HFFc6 (cell line): ENCODE measurements at regions not wholly inside any gene's neighbourhood (a gene's known extent, or its start where the extent isn't known, plus 50 kb on each side); places are given as distances from the start of the nearest gene placed in this dataset.

Experiments
- DNase-seq: peaks from one replicate; pipeline ENCODE4 v3.0.0-alpha.2; 2018
- H3K27ac Mint-ChIP-seq: 2 replicates; pipeline ENCODE4 v1.8.0; 2020; ENCODE audit warnings: mild to moderate bottlenecking, mixed read lengths
- H3K27me3 Mint-ChIP-seq: 2 replicates; pipeline ENCODE4 v1.8.0; 2021; ENCODE audit warnings: mild to moderate bottlenecking, moderate library complexity, mixed read lengths; ENCODE audit not compliant: insufficient read depth
- H3K36me3 Mint-ChIP-seq: 2 replicates; pipeline ENCODE4 v1.8.0; 2021; ENCODE audit warnings: low read depth, mixed read lengths
- H3K4me1 Mint-ChIP-seq: 2 replicates; pipeline ENCODE4 v1.8.0; 2020; ENCODE audit warnings: low read depth, mixed read lengths
- H3K4me3 Mint-ChIP-seq: 2 replicates; pipeline ENCODE4 v1.8.0; 2020; ENCODE audit warnings: mild to moderate bottlenecking, moderate library complexity, mixed read lengths
- H3K9me3 Mint-ChIP-seq: 2 replicates; pipeline ENCODE4 v1.8.0; 2020; ENCODE audit warnings: mild to moderate bottlenecking, mixed read lengths
- CTCF ChIP-seq: fragments of 200-600 bp; sonication (generic); IDR thresholded peaks from 2 replicates; pipeline ENCODE4 v1.5.0; 2021; ENCODE audit warnings: antibody characterized with exemption, mild to moderate bottlenecking

DNA sequence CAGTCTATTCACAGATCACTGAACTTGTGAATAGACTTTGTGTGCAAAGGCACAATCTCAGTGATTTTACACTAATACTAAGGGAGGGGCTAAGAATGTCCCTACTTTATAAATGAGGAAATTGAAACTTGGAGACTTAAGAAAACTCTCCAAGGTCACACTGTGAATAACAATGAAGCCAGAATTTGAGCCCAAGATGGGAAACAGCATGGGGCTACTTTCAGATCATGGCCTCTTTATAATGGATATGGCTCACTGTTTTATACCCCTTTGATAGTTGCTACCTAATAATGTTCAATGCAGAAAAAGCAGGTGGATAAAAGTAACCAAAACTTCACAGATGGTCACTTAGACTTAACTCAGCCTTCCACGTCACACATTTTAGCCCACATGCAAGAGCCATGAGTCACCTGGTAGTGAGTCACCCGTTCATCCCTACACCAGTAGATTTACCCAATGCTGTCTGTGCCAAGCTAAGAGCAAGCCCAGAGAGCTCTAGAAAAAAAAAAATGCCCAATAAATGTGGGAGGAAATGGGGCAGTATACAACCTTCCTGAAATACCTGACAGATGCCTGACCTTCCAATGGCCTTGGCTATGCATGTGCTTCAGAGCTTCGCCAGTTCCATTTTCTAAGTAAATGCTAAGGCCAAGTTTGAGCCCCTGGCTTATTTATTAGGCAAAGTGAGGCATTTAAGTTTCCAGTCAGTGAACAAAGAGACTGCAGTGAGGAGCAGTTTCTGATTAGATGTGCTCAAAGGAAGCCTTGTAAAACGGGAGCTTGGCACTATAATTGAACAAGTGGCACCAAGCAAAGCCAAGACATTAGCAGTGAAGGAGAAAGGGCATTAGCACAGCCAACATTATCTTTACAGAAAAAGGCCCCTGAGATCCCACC, 219.7 kb downstream of the TMEM114 start:
- peaks cover 32% of the 10 kb centered on the region for H3K9me3 Mint-ChIP-seq
- no peaks in the 10 kb centered on the region for H3K36me3 Mint-ChIP-seq
- H3K27ac Mint-ChIP-seq: no peak overlapping the region
- no peaks in the 10 kb centered on the region for H3K27me3 Mint-ChIP-seq
- DNase-seq: peak; percentile 4
- no peak overlapping the region for H3K4me3 Mint-ChIP-seq
- H3K4me1 Mint-ChIP-seq: no peaks in the 10 kb centered on the region; the same call in 1 of the 2 replicates
- TF ChIP-seq CTCF: no peak

GRCh38 chr16:8358937-8359336, 231.4 kb downstream of the TMEM114 start:
- no peak for DNase-seq
- H3K4me1 Mint-ChIP-seq: no peaks in the 10 kb centered on the region
- H3K36me3 Mint-ChIP-seq: peaks cover 5% of the 10 kb centered on the region; the same call in 1 of the 2 replicates
- H3K27me3 Mint-ChIP-seq: no peaks in the 10 kb centered on the region; the same call in 1 of the 2 replicates
- TF ChIP-seq CTCF: no peak
- peaks cover 28% of the 10 kb centered on the region for H3K9me3 Mint-ChIP-seq
- H3K4me3 Mint-ChIP-seq: no peak overlapping the region
- H3K27ac Mint-ChIP-seq: no peak overlapping the region

DNA sequence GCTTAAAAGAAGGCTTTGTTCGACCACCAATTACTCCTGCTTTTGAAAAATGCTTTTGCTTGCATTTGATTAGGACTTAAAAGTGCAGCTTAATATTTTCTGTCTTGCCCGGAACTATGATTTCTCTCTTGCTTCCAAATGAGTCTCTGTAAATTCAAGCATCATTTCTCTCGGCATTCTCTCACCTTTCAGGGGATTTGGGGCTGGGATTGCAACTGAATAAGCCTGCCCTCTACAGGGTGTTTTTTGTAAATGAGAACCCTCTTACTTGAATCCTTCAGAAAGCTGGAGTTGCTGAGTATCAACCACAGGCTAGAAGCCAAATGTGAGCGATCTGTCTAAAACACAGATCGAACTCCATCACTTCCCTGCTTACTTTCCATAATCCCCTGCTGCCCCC, 234.6 kb downstream of the TMEM114 start:
- no peak for DNase-seq
- Mint-ChIP-seq H3K27me3 (no peaks in the 10 kb centered on the region; the same call in 1 of the 2 replicates), H3K4me3 (no peak overlapping the region), H3K36me3 (peaks cover 5% of the 10 kb centered on the region; the same call in 1 of the 2 replicates), H3K4me1 (no peaks in the 10 kb centered on the region), H3K9me3 (peaks cover 29% of the 10 kb centered on the region), H3K27ac (no peak overlapping the region)
- no peak for TF ChIP-seq CTCF

- DNase-seq: no peak
- H3K27me3 Mint-ChIP-seq: no peaks in the 10 kb centered on the region
- H3K4me1 Mint-ChIP-seq: no peaks in the 10 kb centered on the region
- peaks cover 49% of the 10 kb centered on the region for H3K9me3 Mint-ChIP-seq
- no peak overlapping the region for H3K4me3 Mint-ChIP-seq
- H3K27ac Mint-ChIP-seq: no peak overlapping the region
- no peak for TF ChIP-seq CTCF
- no peaks in the 10 kb centered on the region for H3K36me3 Mint-ChIP-seq
Measured at GRCh38 chr16:8346294-8346693, 244.0 kb downstream of the TMEM114 start.

GRCh38 chr16:8342276-8342675, 248.0 kb downstream of the TMEM114 start:
- H3K27me3 Mint-ChIP-seq: no peaks in the 10 kb centered on the region
- no peak overlapping the region for H3K27ac Mint-ChIP-seq
- H3K36me3 Mint-ChIP-seq: peaks cover 5% of the 10 kb centered on the region; the same call in 1 of the 2 replicates
- DNase-seq: no peak
- no peaks in the 10 kb centered on the region for H3K4me1 Mint-ChIP-seq
- H3K9me3 Mint-ChIP-seq: peaks cover 48% of the 10 kb centered on the region
- TF ChIP-seq CTCF: no peak
- no peak overlapping the region for H3K4me3 Mint-ChIP-seq
